ENCODE measurements at regions not wholly inside any gene's neighbourhood (a gene's known extent, or its start where the extent isn't known, plus 50 kb on each side); places are given as distances from the start of the nearest gene placed in this dataset.
"Not testable (repeated sequence)": the region's sequence is repeated elsewhere in the genome, so short reads cannot be mapped to it uniquely, and the experiment has no call there.

GRCh38 chrX:122092978-122093377, 1045.6 kb downstream of the GLUD2 start:
- no peak for DNase-seq

- DNase-seq: no peak
These were observed 1047.2 kb downstream of the GLUD2 start for GRCh38 chrX:122094611-122095010.

DNA sequence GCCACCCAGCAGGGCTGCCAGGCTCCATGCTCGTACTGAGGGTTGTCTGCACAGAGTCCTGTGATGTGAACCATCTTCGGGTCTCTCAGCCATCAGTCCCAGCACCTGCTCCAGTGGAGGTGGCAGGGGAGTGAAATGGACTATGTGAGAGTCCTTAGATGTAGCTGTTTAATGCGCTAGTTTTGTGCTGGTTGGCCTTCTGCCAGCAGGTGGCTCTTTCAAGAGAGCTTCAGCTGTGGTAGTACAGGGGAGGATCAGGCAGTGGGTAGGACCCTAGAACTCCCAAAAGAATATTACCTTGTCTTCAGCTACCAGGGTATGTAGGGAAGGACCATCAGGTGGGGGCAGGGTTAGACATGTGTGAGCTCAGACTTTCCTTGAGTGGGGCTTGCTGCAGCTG, 1066.0 kb downstream of the GLUD2 start:
- no peak for DNase-seq

DNA sequence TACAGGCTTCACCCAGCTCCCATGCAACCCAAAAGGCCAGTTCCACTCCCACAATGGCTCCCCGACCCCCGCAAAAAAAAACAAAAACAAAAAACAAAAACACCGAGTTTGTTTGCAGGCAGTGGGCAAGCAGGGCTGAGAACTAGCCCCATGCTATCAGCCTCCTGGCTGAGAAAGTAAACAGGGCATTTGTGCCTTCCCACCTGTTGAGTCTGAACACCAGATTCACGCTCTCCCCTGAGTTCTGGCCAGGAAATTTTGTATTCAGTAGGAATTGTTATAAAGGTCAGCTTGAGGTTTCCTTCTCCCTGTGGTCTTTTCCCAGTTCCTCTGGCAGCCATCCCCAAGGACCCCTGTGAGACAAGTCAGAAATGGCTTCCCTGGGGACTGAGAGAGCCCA, 1066.5 kb downstream of the GLUD2 start:
- no peak for DNase-seq

DNA sequence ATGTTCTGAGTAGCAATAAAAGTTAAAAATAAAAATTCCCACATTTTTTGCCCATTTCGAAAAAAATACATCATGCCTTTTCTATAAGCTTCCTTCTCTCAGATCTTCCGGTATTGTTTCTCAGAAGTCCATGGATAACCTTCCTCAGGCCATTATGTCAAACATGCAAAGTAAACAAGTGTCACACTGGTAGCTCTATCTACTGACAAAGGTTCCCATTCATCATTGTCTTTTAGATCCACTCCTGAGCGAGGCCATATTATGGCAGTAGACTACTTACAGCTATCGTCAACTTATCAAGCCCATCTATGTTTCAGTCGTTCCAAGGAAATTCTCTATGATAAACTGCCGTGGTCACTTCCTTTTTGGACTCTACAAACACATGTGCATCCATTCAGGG, 1068.2 kb downstream of the GLUD2 start:
- DNase-seq: no peak

GRCh38 chrX:122119361-122119760, 1064.7 kb upstream of the GRIA3 start:
- DNase-seq: no peak

- DNase-seq: no peak
These were observed 1061.8 kb upstream of the GRIA3 start for GRCh38 chrX:122122274-122122673.

GRCh38 chrX:122133478-122133877, 1050.6 kb upstream of the GRIA3 start:
- DNase-seq: no peak

- DNase-seq: no peak
These were observed 1049.8 kb upstream of the GRIA3 start for GRCh38 chrX:122134291-122134690.

DNA sequence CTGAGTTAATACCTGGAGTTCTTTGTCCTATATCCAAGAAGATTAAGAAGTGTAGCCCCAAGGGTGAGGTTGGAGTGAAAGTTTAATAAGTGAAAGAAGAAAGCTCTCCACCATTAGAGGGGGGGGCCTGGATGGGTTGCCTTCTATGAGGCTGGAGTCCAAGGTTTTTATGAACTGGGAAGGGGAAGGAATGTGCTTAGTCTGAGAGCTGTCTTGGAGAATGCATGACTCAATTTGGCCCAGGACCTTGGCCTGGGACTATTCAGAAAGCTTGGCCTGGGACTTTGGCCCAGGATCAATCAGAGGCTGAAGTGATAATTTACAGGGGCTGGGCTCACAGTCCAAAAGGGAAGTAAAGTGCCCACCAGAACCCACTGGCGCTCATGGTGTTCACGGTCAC, 1049.0 kb upstream of the GRIA3 start:
- DNase-seq: no peak

- not testable (repeated sequence) for DNase-seq
These were observed 1043.9 kb upstream of the GRIA3 start for GRCh38 chrX:122140219-122140618.

DNA sequence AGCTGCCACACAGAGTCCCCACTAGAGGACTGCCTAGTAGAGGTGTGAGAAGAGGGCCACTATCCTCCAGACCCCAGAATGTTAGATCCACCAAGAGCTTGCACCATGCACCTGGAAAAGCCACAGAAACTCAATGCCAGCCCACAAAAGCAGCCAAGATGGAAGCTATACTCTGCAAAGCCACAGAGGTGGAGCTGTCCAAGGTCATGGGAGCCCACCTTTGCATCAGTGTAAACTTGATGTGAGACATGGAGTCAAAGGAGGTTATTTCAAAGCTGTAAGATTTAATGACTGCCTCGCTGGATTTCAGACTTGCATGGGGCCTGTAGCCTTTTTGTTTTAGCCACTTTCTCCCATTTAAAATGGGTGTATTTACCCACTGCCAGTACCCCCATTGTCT, 1030.1 kb upstream of the GRIA3 start:
- DNase-seq: no peak

- no peak for DNase-seq
These were observed 1015.8 kb upstream of the GRIA3 start for GRCh38 chrX:122168241-122168640.

DNA sequence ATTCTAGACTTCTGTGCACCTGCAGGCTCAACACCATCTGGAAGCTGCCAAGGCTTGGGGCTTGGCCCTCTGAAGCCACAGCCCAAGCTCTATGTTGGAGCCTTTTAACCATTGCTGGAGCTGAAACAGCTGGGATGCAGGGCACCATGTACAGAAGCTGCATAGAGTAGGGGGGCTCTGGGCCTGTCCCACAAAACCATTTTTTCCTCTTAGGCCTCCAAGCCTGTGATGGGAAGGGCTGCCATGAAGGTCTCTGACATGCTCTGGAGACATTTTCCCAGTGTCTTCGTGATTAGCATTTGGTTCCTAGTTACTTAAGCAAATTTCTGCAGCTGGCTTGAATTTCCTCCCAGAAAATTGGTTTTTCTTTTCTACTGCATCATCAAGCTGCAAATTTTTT, 999.3 kb upstream of the GRIA3 start:
- no peak for DNase-seq

DNA sequence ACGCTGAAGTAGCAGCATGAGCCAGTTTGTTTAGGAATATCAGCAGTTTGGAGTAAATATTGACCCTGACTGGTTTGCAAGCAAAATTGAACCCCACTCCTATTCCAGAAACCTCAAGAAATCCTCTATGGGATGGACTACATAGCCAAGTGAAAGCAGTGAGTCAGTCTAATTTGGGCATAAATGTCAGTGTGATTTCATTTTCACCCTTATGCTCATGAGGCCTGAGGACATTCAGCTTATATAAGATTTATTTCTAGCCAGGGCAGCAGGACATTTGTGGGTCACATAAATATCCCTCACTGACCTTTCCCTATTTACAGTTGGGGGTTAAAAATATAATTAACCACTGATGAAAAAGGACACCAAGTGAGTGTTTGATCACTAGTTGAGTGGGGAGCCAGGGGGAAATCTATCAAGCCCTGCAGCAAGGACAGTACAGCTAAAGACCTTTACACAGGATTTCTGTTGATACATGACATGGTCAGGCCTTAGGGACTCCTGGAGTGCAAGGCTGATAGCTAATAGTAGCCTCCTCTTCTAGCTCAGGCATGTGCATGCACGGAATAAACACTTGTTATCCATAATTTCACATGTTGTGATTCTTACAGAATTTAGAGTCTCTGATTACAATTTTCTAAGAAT, 996.9 kb upstream of the GRIA3 start:
- no peak for DNase-seq

GRCh38 chrX:122188751-122189150, 995.3 kb upstream of the GRIA3 start:
- DNase-seq: no peak

- DNase-seq: no peak
These were observed 987.7 kb upstream of the GRIA3 start for GRCh38 chrX:122196343-122196742.

DNA sequence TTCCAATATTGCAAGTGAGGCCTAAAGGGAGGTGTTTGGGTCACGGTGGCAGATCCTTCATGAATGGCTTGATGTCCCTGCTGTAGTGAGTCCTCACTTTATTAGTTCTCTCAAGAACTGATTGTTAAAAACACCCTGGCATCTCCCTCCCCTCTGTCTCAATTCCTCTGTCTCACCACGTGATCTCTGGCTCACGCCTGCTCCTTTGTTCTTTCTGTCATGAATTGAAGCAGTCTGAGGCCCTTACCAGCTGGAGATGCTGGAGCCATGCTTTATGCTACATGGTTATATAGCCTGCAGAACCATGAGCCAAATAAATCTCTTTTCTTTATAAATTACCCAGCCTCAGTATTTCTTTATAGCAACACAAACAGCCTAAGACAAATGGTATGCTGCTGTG, 980.7 kb upstream of the GRIA3 start:
- no peak for DNase-seq

DNA sequence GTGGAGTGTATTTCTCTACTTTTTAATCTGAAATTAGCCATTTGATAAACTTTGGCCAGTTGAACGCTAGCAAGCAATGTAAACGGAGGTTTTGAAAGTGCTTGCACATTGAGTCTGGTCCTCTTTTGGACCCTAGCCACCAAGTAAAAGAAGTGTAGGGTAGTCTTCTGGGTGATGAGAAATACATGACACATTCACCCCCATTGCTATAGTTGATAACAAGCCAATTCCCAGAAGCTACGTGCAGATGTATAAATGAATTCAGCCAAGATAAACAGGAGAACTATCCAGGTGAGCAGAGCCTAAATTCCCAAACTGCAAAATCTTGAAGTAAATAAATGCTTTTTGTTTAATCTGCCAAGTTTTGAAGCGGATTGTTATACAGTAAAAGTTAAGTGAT, 965.4 kb upstream of the GRIA3 start:
- no peak for DNase-seq

GRCh38 chrX:122219226-122219625, 964.9 kb upstream of the GRIA3 start:
- no peak for DNase-seq

- no peak for DNase-seq
These were observed 964.3 kb upstream of the GRIA3 start for GRCh38 chrX:122219735-122220134.

DNA sequence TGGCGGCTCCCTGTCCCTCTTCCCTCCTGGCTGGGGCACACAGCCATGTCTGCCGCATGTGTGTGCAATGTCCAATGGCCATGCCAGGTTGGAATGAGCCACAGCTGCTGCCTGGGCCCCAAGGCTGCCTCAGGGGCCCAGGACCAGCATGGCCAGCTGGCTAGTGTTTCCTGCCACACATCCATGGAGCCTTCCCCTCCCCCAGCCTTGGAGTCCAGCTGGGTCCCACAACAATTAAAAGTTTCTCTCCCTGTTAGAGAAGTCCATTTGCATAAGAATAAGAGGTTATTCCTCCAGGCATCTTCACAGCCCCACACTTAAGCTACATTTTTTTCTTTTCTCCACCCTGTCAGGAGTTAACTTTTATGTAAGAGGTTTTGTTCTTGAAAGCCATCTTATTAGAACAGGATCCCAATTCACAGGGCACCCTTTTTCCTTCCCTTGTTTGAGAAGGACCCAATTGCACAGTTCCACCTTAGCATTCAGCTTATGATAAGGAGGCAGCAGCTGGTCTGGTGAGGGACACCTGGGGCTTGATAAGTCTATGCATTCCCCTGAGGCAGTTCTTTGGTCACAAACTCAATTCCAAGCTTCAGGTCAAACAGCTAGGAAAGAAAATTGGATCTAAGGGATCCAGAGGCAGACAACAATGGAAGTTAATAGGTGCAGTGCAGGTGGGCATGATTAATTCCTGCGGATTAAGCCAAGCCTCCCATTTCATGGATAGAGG, 963.3 kb upstream of the GRIA3 start:
- DNase-seq: no peak

DNA sequence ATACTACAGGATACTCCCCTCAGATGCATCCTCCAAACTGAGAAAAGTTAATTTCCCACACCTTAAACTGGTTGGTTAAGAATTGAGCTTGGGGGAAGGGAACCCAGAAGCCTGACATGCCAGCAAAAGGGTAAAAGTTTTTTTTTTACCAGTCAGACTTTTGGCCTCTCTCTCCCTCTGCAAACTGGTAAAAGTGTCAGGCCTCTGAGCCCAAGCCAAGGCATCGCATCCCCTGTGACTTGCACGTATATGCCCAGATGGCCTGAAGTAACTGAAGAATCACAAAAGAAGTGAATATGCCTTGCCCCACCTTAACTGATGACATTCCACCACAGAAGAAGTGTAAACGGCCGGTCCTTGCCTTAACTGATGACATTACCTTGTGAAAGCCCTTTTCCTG, 962.3 kb upstream of the GRIA3 start:
- DNase-seq: not testable (repeated sequence)

DNA sequence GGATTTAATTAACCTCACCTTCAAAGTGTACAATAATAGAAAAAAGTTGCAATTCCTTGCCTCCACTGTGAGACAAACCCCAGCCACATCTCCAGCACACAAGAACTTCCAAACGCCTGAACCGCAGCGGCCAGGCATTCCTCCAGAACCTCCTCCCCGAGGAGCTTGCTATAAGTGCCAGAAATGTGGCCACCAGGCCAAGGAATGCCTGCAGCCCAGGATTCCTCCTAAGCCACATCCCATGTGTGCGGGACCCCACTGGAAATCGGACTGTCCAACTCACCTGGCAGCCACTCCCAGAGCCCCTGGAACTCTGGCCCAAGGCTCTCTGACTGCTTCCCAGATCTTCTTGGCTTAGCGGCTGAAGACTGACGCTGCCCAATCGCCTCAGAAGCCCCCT, 959.9 kb upstream of the GRIA3 start:
- not testable (repeated sequence) for DNase-seq

- no peak for DNase-seq
These were observed 945.3 kb upstream of the GRIA3 start for GRCh38 chrX:122238801-122239200.

Data from activated CD4-positive, alpha-beta T cell treated with anti-CD3 and anti-CD28 coated beads, Interleukin-2, amount 50 U/mL, for 4 hours (primary cell).